ENCODE measurements at regions not wholly inside any gene's neighbourhood (a gene's known extent, or its start where the extent isn't known, plus 50 kb on each side); places are given as distances from the start of the nearest gene placed in this dataset.

DNA sequence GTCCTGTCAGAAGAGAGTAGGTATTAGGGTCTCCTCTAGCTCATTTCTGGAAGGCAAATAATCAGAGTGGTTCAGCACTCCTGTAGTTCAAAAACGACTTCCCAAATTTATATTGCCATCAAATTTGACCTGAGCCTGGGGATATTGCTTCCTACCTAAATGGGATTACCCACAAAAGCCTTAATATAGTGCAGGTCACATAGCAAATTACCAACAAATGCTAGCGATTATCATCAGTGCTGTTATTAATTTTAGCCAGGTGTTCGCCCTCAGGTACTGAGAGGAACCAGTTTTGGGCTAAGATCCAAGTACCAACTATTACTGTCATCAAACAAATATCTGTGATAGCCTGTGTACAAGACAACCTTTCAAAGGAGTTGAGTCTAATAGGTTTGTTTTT, 661.8 kb upstream of the PTBP2 start:
- intact Hi-C loops (cut with DNase I, micrococcal nuclease), result no loop called here
- no peak for ATAC-seq
- DNase-seq, result no peak

- ATAC-seq (no peak), DNase-seq (no peak)
- intact Hi-C loops (cut with DNase I, micrococcal nuclease), result no loop called here
These were observed 661.0 kb upstream of the PTBP2 start for GRCh38 chr1:96060621-96061020.

- ATAC-seq, result no peak
- intact Hi-C loops (cut with DNase I, micrococcal nuclease), result no loop called here
These were observed 649.6 kb upstream of the PTBP2 start for GRCh38 chr1:96072021-96072420.

GRCh38 chr1:96073100-96073499, 648.5 kb upstream of the PTBP2 start:
- no peak for DNase-seq
- intact Hi-C loops (cut with DNase I, micrococcal nuclease), result no loop called here
- no peak for ATAC-seq

More at GRCh38 chr1:96072021-96072420, 649.6 kb upstream of the PTBP2 start:
- DNase-seq, result no peak

DNA sequence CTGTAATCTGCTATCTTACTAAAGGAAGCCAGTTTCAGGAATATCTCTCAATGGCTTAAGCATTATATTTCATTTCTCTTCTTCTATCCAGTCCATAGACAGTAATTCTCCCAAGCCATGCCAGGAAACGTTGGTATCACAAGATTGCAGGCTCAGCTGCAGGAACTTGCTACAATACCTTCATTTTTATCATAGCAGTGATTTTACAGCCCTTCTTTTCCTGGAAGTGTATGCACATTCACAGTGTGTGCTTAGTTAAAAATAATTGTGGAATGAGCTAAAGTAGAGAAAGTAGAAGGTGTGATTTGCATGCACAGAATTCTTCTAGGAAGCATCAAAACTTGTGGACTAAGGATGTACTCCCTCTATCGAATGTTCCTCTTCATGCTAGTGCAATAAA, 647.2 kb upstream of the PTBP2 start:
- ATAC-seq (no peak), DNase-seq (no peak)
- intact Hi-C loops (cut with DNase I, micrococcal nuclease), result no loop called here

GRCh38 chr1:96074876-96075577, 646.6 kb upstream of the PTBP2 start:
- ATAC-seq (no peak), DNase-seq (no peak)
- intact Hi-C loops (cut with DNase I, micrococcal nuclease), result no loop called here

- DNase-seq, result no peak
- no peak for ATAC-seq
- intact Hi-C loops (cut with DNase I, micrococcal nuclease), result no loop called here
These were observed 645.7 kb upstream of the PTBP2 start for GRCh38 chr1:96075704-96076455.

DNA sequence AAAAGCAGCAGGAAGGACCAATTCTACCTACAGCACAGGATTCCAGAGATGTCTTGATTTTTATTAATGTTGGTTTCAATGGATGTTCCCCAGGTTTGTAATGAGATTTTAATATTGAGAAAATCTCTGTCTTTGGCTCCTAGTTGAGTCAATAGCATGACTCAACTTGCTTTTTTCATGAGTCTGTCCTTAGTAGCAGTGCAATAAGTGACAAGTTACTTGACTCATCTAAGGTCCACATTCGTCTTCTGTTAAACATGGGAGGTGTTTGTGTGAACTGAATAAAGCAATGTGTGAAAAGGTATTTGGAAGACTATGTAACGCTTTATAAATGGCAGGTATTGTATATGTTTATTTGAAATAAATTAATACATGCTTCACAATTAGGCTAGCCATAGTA, 645.0 kb upstream of the PTBP2 start:
- DNase-seq (no peak), ATAC-seq (no peak)
- intact Hi-C loops (cut with DNase I, micrococcal nuclease), result no loop called here

DNA sequence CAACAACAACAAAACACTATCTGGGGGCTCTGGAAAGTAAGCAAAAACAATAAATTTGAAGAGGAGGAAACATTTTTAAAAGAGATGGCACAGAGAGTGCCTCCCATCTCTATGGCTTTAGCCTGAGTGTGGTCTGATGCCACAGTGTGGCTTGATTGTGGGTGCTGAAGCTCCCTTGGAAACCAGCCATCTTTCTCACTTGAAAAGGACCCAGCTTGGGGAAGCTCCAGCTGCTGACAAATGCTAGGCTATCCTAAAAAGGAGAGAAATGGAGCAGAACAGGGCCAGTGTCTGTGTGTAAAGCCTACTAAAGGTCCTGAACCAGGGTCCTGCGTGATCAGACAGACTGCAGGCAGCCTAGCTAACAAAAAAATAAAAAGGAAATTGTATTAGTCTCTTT, 642.0 kb upstream of the PTBP2 start:
- no peak for ATAC-seq
- intact Hi-C loops (cut with DNase I, micrococcal nuclease), result no loop called here
- no peak for DNase-seq

GRCh38 chr1:96080925-96081324, 640.7 kb upstream of the PTBP2 start:
- DNase-seq, result no peak
- intact Hi-C loops (cut with DNase I, micrococcal nuclease), result no loop called here
- ATAC-seq, result no peak

GRCh38 chr1:96087719-96088118, 633.9 kb upstream of the PTBP2 start:
- intact Hi-C loops (cut with DNase I, micrococcal nuclease), result no loop called here
- ATAC-seq (no peak), DNase-seq (no peak)

- ATAC-seq, result no peak
- DNase-seq, result no peak
- intact Hi-C loops (cut with DNase I, micrococcal nuclease), result no loop called here
These were observed 631.5 kb upstream of the PTBP2 start for GRCh38 chr1:96090134-96090533.

DNA sequence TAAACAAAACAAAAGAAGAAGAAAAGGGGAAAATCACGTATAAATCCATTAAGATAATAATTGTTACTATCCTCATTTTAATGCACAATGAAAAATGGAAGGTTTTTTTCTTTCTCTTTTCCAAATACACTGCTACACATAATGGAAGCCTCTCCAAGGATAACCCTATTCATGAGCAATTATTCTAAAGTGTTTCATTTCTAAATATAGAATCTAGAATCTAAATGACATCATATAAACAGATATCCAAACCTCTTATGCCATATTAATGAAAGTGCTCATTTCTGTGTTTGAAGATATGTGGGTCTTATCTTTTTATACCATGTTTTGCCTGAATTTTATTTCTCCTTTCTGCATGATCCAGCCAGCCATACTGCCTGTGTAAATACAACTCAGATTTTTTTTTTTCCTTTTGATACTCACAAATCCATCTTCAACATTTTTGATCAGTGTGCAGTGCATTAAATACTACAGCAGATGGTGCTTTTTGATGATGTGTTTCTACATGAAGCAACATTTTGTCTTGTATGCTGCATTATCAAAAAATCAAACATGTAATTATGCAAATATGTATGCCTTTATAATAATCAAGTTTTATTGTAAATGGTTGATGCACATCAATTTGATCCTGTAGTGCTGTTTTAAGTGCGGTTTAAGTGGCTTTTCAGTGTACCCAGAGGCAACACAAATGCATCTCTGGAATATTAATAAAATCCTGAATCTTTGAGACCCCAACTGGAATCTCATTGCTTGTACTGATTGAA, 625.6 kb upstream of the PTBP2 start:
- intact Hi-C loops (cut with DNase I, micrococcal nuclease), result no loop called here
- no peak for ATAC-seq
- DNase-seq, result no peak

DNA sequence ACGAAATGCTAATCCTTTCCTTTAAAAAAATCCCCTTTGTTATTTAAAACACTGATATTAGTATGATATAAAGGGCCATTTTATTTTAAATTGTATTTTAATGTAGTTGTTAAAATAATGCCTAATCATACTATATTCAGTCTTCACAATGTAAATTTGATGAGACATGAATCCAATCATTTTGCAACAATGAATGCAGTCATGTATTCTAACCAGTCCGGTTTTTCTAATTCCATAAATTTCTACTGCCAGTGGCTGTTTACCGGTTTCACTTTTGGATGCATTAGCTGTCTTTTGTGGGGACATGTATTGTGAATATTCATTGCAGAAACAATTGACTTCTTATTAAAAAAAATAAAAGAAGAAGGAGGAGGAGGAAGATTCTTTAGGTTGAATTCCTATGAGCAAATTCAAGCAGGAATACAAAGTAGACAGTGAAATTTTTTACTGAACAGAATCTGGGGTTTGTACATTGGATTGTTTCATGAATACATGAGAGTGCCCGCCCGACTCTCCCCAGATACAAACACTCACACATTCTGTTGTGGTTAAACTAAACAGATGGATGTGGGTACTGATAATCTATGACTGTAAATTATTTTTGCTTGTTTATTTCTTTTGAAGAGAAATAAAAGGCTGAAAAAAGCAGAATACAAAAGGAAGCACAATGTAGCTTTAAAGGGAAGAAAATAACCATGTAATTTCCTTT, 624.8 kb upstream of the PTBP2 start:
- no peak for DNase-seq
- intact Hi-C loops (cut with DNase I, micrococcal nuclease), result no loop called here
- ATAC-seq, result no peak

GRCh38 chr1:96104506-96104905, 617.1 kb upstream of the PTBP2 start:
- ATAC-seq (no peak), DNase-seq (no peak)
- intact Hi-C loops (cut with DNase I, micrococcal nuclease), result no loop called here

DNA sequence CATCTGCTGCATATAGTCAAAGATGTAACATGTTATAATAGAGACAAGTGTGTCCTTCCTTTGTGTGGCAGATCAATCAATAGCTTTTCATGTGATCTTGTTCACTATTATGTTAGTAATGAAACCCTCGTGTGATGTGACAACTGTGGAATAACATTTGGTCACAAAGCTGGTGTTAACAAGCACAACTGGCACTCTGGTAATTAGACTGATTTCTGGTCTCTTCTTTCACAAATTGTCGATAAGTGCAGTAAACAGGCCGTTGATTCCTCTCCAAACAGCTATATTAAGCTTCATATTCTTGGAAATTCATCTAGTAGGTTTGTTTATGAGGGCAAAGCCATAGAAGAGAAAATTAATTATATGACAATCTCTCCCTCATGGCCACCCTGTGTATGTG, 616.7 kb upstream of the PTBP2 start:
- ATAC-seq (no peak), DNase-seq (no peak)
- intact Hi-C loops (cut with DNase I, micrococcal nuclease), result no loop called here

- intact Hi-C loops (cut with DNase I, micrococcal nuclease), result no loop called here
- no peak for ATAC-seq
- DNase-seq, result no peak
These were observed 604.9 kb upstream of the PTBP2 start for GRCh38 chr1:96116731-96117130.

DNA sequence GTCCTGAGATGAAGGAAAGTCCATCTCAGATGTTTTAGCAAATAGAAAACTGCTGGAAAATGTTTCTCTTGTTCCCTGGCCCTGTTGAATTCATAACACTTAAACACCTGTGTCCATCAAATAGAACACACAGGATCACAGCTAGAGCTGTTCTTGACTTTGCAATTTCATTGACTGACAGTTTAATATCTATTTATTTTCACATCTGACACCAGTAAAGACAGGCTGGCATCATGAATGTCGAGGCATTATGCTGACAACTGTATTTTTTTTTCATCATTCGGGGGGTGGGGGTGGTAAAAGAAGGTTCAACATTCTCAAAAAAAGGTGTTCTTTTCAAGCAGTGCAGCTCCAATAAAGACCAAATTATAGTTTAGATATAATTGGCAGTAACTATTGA, 591.2 kb upstream of the PTBP2 start:
- no peak for ATAC-seq
- no peak for DNase-seq
- intact Hi-C loops (cut with DNase I, micrococcal nuclease), result no loop called here

GRCh38 chr1:96144636-96145035, 576.9 kb upstream of the PTBP2 start:
- no peak for ATAC-seq
- intact Hi-C loops (cut with DNase I, micrococcal nuclease), result no loop called here
- DNase-seq, result no peak

DNA sequence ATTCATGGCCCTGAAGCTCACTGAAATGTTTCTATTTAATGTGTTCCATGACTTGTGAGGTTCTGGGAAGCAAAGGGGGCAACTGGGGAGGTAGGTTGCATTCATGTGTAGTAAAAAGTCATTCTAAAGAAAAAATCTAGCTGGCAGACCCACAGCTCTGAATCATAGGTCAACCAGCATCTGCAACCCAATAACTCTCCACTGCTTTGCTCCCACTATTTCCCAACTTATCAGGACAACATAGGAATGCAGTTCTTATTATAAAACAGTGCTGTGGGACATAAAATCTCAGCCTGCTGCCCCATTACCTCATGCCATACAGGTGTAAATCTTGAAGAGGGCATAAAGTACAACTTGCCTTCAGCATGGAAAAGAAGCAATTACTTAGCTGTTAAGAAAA, 576.1 kb upstream of the PTBP2 start:
- intact Hi-C loops (cut with DNase I, micrococcal nuclease), result no loop called here
- DNase-seq (no peak), ATAC-seq (no peak)

All from left colon (tissue), 2 donors.